WTC11 (cell line): ENCODE measurements at regions not wholly inside any gene's neighbourhood (a gene's known extent, or its start where the extent isn't known, plus 50 kb on each side); places are given as distances from the start of the nearest gene placed in this dataset.
"Not testable (repeated sequence)": the region's sequence is repeated elsewhere in the genome, so short reads cannot be mapped to it uniquely, and the experiment has no call there.

ENCODE experiments used
- ATAC-seq: fragments of 200-7000 bp; cut with Tn5 transposase; 2 replicates; pipeline ENCODE4 v1.10.0; 2021; ENCODE audit warnings: mild to moderate bottlenecking, moderate library complexity
- CTCF ChIA-PET: fragments of 300-600 bp; sonication (Branson Sonifier 250); formaldehyde crosslinking; loops from one replicate; lab custom pipeline; 2021; ENCODE audit warnings: antibody characterized with exemption; lab: Charles Lee
- POLR2A ChIA-PET: fragments of 350-600 bp; sonication (Branson Sonifier 250); formaldehyde crosslinking; loops from one replicate; lab custom pipeline; 2021; ENCODE audit warnings: antibody characterized with exemption; lab: Charles Lee
- DNase-seq: peaks from one replicate; pipeline ENCODE4 v3.0.0; 2021; ENCODE audit warnings: low spot score
- H3K27ac Mint-ChIP-seq: 2 replicates; pipeline ENCODE4 v1.8.0; 2021; ENCODE audit warnings: mixed read lengths
- H3K27me3 Mint-ChIP-seq: 2 replicates; pipeline ENCODE4 v1.8.0; 2021; ENCODE audit warnings: low read depth, mild to moderate bottlenecking, moderate library complexity, mixed read lengths
- H3K36me3 Mint-ChIP-seq: 2 replicates; pipeline ENCODE4 v1.8.0; 2021; ENCODE audit warnings: mixed read lengths
- H3K4me1 Mint-ChIP-seq: 2 replicates; pipeline ENCODE4 v1.8.0; 2022; ENCODE audit warnings: mixed read lengths
- H3K4me3 Mint-ChIP-seq: 2 replicates; pipeline ENCODE4 v1.8.0; 2021; ENCODE audit warnings: mild to moderate bottlenecking, moderate library complexity, mixed read lengths
- H3K9me3 Mint-ChIP-seq: 2 replicates; pipeline ENCODE4 v1.8.0; 2021; ENCODE audit warnings: mixed read lengths
- AFF4 ChIP-seq: sonication (generic); formaldehyde crosslinking; IDR thresholded peaks from 2 replicates; pipeline ENCODE4 v1.8.1; 2023; ENCODE audit warnings: mild to moderate bottlenecking, missing genetic modification reagents, borderline replicate concordance
- ATF3 ChIP-seq: sonication (generic); formaldehyde crosslinking; conservative IDR thresholded peaks from 2 replicates; pipeline ENCODE4 v1.8.1; 2022; ENCODE audit warnings: mild to moderate bottlenecking, missing genetic modification reagents
- E2F4 ChIP-seq: sonication (generic); formaldehyde crosslinking; IDR thresholded peaks from 2 replicates; pipeline ENCODE4 v1.8.1; 2022; ENCODE audit warnings: low read depth, mild to moderate bottlenecking, moderate library complexity, missing genetic modification reagents, borderline replicate concordance
- ESRRA ChIP-seq: sonication (generic); formaldehyde crosslinking; IDR thresholded peaks from 2 replicates; pipeline ENCODE4 v1.8.1; 2022; ENCODE audit warnings: mild to moderate bottlenecking, missing genetic modification reagents, borderline replicate concordance
- MXD4 ChIP-seq: fragments of 250-450 bp; sonication (Bioruptor Pico); IDR thresholded peaks from 2 replicates; pipeline ENCODE4 v1.8.0; 2021; ENCODE audit warnings: mild to moderate bottlenecking, moderate library complexity, borderline replicate concordance
- OVOL2 ChIP-seq: fragments of 250-450 bp; sonication (Bioruptor Pico); IDR thresholded peaks from 2 replicates; pipeline ENCODE4 v1.9.0; 2021; ENCODE audit warnings: mild to moderate bottlenecking, borderline replicate concordance
- TEAD4 ChIP-seq: sonication (generic); formaldehyde crosslinking; IDR thresholded peaks from 2 replicates; pipeline ENCODE4 v1.8.0; 2022; ENCODE audit warnings: mild to moderate bottlenecking, missing genetic modification reagents
- ZNF121 ChIP-seq: sonication (generic); formaldehyde crosslinking; IDR thresholded peaks from 2 replicates; pipeline ENCODE4 v1.8.0; 2023; ENCODE audit warnings: missing genetic modification reagents
- ZNF396 ChIP-seq: fragments of 250-450 bp; sonication (Bioruptor Pico); IDR thresholded peaks from 2 replicates; pipeline ENCODE4 v1.8.0; 2021; ENCODE audit warnings: mild to moderate bottlenecking, moderate library complexity, borderline replicate concordance
- ZNF423 ChIP-seq: fragments of 250-450 bp; sonication (Bioruptor Pico); IDR thresholded peaks from 2 replicates; pipeline ENCODE4 v2.1.2; 2022; ENCODE audit warnings: mild to moderate bottlenecking, moderate library complexity
- ZNF512 ChIP-seq: sonication (generic); formaldehyde crosslinking; IDR thresholded peaks from 2 replicates; pipeline ENCODE4 v1.8.1; 2022; ENCODE audit warnings: missing genetic modification reagents, borderline replicate concordance

- TF ChIP-seq ZNF512, result no peak
These were observed 151.5 kb upstream of the GJE1 start (continued) for GRCh38 chr6:141981190-141981589.

GRCh38 chr6:141977782-141978181 is 154.9 kb upstream of the GJE1 start:
- no peak for ATAC-seq
- H3K4me3 Mint-ChIP-seq, result no peak overlapping the region
- TF ChIP-seq ESRRA (CRISPR knock-in tag) (no peak), ZNF423 (no peak), MXD4 (CRISPR knock-in tag) (no peak), OVOL2 (no peak), E2F4 (CRISPR knock-in tag) (no peak), ATF3 (CRISPR knock-in tag) (no peak)
- DNase-seq, result no peak
- peaks cover 7% of the 10 kb centered on the region; the same call in 1 of the 2 replicates for H3K36me3 Mint-ChIP-seq
- POLR2A ChIA-PET, result no interaction called here
- H3K9me3 Mint-ChIP-seq, result peaks cover 8% of the 10 kb centered on the region; the same call in 1 of the 2 replicates
- peaks cover 3% of the 10 kb centered on the region; the same call in 1 of the 2 replicates for H3K4me1 Mint-ChIP-seq
- CTCF ChIA-PET, result no interaction called here
- H3K27me3 Mint-ChIP-seq, result no peaks in the 10 kb centered on the region
- no peak overlapping the region for H3K27ac Mint-ChIP-seq

GRCh38 chr6:141976994-141977393 is 155.7 kb upstream of the GJE1 start:
- no peak for ATAC-seq
- no peaks in the 10 kb centered on the region for H3K27me3 Mint-ChIP-seq
- H3K9me3 Mint-ChIP-seq, result peaks cover 8% of the 10 kb centered on the region; the same call in 1 of the 2 replicates
- peaks cover 11% of the 10 kb centered on the region; the same call in 1 of the 2 replicates for H3K36me3 Mint-ChIP-seq
- TF ChIP-seq TEAD4 (no peak), ZNF121 (no peak), AFF4 (CRISPR knock-in tag) (no peak), ZNF396 (no peak)
- ChIA-PET CTCF (no interaction called here), POLR2A (no interaction called here)
- H3K4me1 Mint-ChIP-seq, result peaks cover 7% of the 10 kb centered on the region
- H3K4me3 Mint-ChIP-seq, result no peak overlapping the region
- no peak overlapping the region for H3K27ac Mint-ChIP-seq
- DNase-seq, result no peak

- H3K27ac Mint-ChIP-seq, H3K27me3 Mint-ChIP-seq, POLR2A ChIA-PET, ATAC-seq: not testable (repeated sequence)
- peak; percentile 43 for DNase-seq
- Mint-ChIP-seq H3K9me3 (peaks cover 43% of the 10 kb centered on the region), H3K4me3 (peak overlapping the region; percentile 44), H3K4me1 (peaks cover 61% of the 10 kb centered on the region), H3K36me3 (peaks cover 42% of the 10 kb centered on the region)
- CTCF ChIA-PET, result interaction anchor here (0.7 kb wide), 1 partner anchor 20 kb away, joined by 3 read pairs; no protein-coding TSS in a partner anchor
These were observed 162.8 kb upstream of the GJE1 start for GRCh38 chr6:141969768-141970415.
